ENCODE measurements at regions not wholly inside any gene's neighbourhood (a gene's known extent, or its start where the extent isn't known, plus 50 kb on each side); places are given as distances from the start of the nearest gene placed in this dataset.

- no peak for TF ChIP-seq CTCF (IDR thresholded peaks at IDR 0.05)
- no peak for TF ChIP-seq POLR2A (IDR thresholded peaks at IDR 0.05)
- no peak for TF ChIP-seq POLR2AphosphoS5 (IDR thresholded peaks at IDR 0.05)
- TF ChIP-seq EP300 (IDR thresholded peaks at IDR 0.05), result no peak
Observed at GRCh38 chr2:186241874-186242273, 244.2 kb upstream of the ZC3H15 start.
